ENCODE measurements at regions not wholly inside any gene's neighbourhood (a gene's known extent, or its start where the extent isn't known, plus 50 kb on each side); places are given as distances from the start of the nearest gene placed in this dataset.

DNA sequence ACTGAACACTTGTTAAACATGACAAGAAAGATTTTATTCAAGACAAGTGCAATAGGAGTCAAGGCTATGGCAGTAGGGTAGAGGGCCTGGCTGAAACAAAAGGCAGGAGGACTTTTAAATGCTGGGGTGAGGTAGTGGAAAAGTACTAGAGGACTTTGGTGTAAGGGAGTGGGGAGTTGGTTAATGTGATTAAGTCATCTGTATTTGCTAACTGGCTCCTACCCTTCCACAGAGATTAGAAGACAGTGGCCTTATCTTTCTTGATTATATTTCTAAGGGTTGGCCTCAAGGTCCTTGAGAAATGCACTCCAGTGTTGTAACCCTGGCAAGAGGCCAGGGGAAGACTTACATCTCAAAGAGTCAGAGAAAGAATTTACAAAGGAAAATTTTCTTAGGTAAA, 160.2 kb upstream of the FTMT start:
- H3K9me3 ChIP-seq, result no peaks in the 10 kb centered on the region
- no peaks in the 10 kb centered on the region for H4K20me1 ChIP-seq (ENCODE audit: insufficient read depth)
- H3F3A ChIP-seq (replicated peaks; ENCODE audit: insufficient read depth), result no peaks in the 10 kb centered on the region
- H3K27ac ChIP-seq (ENCODE audit: low read depth in 2 of 2, low read length in 1 of 2), result no peak overlapping the region
- TF ChIP-seq ZBTB33 (IDR thresholded peaks at IDR 0.05; ENCODE audit: borderline replicate concordance, low read depth), result no peak
- TF ChIP-seq MEF2A (IDR thresholded peaks at IDR 0.05; ENCODE audit: borderline replicate concordance, low read depth), result no peak
- no peak for TF ChIP-seq GATA2 (CRISPR knock-in tag; IDR thresholded peaks at IDR 0.05)
- no peak for TF ChIP-seq TAF1 (IDR thresholded peaks at IDR 0.05; ENCODE audit: borderline replicate concordance, low read depth, low read length)
- TF ChIP-seq RCOR1 (IDR thresholded peaks at IDR 0.05; ENCODE audit: low read length), result no peak
- no peak for TF ChIP-seq RXRA (IDR thresholded peaks at IDR 0.05; ENCODE audit: borderline replicate concordance, low read depth)
- TF ChIP-seq TCF12 (IDR thresholded peaks at IDR 0.05), result no peak
- TF ChIP-seq FOXJ3 (CRISPR knock-in tag; IDR thresholded peaks at IDR 0.05), result no peak
- no peak for TF ChIP-seq ELF1 (IDR thresholded peaks at IDR 0.05)
- TF ChIP-seq MXI1 (IDR thresholded peaks at IDR 0.05; ENCODE audit: low read depth, low read length), result no peak
- TF ChIP-seq FOXM1 (IDR thresholded peaks at IDR 0.05; ENCODE audit: low read depth), result no peak
- TF ChIP-seq RAD21 (IDR thresholded peaks at IDR 0.05; ENCODE audit: low read length), result no peak
- TF ChIP-seq YY1 (IDR thresholded peaks at IDR 0.05; ENCODE audit: low read depth), result no peak
- TF ChIP-seq, protein P1, sequence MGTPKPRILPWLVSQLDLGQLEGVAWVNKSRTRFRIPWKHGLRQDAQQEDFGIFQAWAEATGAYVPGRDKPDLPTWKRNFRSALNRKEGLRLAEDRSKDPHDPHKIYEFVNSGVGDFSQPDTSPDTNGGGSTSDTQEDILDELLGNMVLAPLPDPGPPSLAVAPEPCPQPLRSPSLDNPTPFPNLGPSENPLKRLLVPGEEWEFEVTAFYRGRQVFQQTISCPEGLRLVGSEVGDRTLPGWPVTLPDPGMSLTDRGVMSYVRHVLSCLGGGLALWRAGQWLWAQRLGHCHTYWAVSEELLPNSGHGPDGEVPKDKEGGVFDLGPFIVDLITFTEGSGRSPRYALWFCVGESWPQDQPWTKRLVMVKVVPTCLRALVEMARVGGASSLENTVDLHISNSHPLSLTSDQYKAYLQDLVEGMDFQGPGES (IDR thresholded peaks at IDR 0.05; ENCODE audit: low read depth, low read length), result no peak
- no peak for TF ChIP-seq TEAD4 (IDR thresholded peaks at IDR 0.05; ENCODE audit: borderline replicate concordance, insufficient read depth)
- TF ChIP-seq, protein P2, sequence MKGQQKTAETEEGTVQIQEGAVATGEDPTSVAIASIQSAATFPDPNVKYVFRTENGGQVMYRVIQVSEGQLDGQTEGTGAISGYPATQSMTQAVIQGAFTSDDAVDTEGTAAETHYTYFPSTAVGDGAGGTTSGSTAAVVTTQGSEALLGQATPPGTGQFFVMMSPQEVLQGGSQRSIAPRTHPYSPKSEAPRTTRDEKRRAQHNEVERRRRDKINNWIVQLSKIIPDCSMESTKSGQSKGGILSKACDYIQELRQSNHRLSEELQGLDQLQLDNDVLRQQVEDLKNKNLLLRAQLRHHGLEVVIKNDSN (IDR thresholded peaks at IDR 0.05; ENCODE audit: borderline replicate concordance, low read depth), result no peak
- TF ChIP-seq RFX5 (IDR thresholded peaks at IDR 0.05; ENCODE audit: low read length), result no peak
- no peak for TF ChIP-seq EP300 (IDR thresholded peaks at IDR 0.05; ENCODE audit: borderline replicate concordance in 1 of 2, low read depth in 1 of 2, low read length in 1 of 2)
- no peak for DNase-seq
- H3K9me2 ChIP-seq, result no peaks in the 10 kb centered on the region
- no peaks in the 10 kb centered on the region; a peak in 1 of 4 replicates for H3K4me1 ChIP-seq (ENCODE audit: control insufficient read depth in 1 of 2, insufficient read depth in 2 of 2, low read depth in 1 of 2, low read length in 1 of 2)
- POLR2A ChIA-PET, result no interaction called here
- H3K36me3 ChIP-seq (replicated peaks in 1 of 2; ENCODE audit: control insufficient read depth in 1 of 2, insufficient read depth in 2 of 2, low read length in 1 of 2), result no peaks in the 10 kb centered on the region
- H3K4me2 ChIP-seq, result no peak overlapping the region
- H2AFZ ChIP-seq (ENCODE audit: low read depth), result no peak overlapping the region
- no peak overlapping the region for H3K9ac ChIP-seq
- H3K4me3 ChIP-seq (ENCODE audit: low read depth in 2 of 2, low read length in 1 of 2), result no peak overlapping the region
- CTCF ChIA-PET, result no interaction called here
- no peaks in the 10 kb centered on the region for H3K27me3 ChIP-seq (ENCODE audit: insufficient read depth)
- no peaks in the 10 kb centered on the region for H3K79me2 ChIP-seq (ENCODE audit: insufficient read depth)

All from SK-N-SH (cell line).